HG03039 (cell line): ENCODE measurements at regions not wholly inside any gene's neighbourhood (a gene's known extent, or its start where the extent isn't known, plus 50 kb on each side); places are given as distances from the start of the nearest gene placed in this dataset.

Experiments used
- ATAC-seq: cut with Tn5 transposase; IDR thresholded peaks from one replicate; pipeline ENCODE4 v1.9.1; 2021; ENCODE audit warnings: mild to moderate bottlenecking, moderate library complexity; ENCODE audit not compliant: unreplicated experiment

GRCh38 chr6:12420626-12421025 lies 130.5 kb downstream of the EDN1 start:
- ATAC-seq = no peak

GRCh38 chr6:12421596-12421995 lies 131.4 kb downstream of the EDN1 start:
- ATAC-seq = no peak

DNA sequence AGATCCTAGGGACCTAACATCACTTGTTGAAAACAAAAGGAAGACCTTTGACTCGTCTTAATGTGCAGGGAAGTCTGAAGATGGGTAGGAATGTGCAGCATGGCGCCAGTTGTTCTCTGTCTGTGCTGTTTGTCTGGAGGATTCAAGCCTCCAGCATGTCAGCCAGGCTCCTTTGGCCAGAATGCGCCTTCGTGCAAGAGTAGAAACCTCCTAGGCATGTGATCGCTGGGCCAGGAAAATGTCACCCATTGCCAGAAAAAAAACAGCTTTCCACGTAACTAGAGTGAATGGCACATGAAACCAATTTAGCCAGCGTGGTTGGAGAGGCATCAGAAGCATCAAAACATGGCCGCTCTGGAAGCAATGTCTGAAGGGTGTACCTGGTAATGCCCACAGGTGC lies 132.7 kb downstream of the EDN1 start:
- no peak for ATAC-seq

GRCh38 chr6:12423832-12424231 lies 133.7 kb downstream of the EDN1 start:
- ATAC-seq = no peak

GRCh38 chr6:12426121-12426520 lies 136.0 kb downstream of the EDN1 start:
- no peak for ATAC-seq

- ATAC-seq = no peak
Measured at GRCh38 chr6:12431023-12431422, 140.9 kb downstream of the EDN1 start.

GRCh38 chr6:12436224-12436623 lies 146.1 kb downstream of the EDN1 start:
- no peak for ATAC-seq

- ATAC-seq = no peak
Measured at GRCh38 chr6:12436683-12437082, 146.5 kb downstream of the EDN1 start.

DNA sequence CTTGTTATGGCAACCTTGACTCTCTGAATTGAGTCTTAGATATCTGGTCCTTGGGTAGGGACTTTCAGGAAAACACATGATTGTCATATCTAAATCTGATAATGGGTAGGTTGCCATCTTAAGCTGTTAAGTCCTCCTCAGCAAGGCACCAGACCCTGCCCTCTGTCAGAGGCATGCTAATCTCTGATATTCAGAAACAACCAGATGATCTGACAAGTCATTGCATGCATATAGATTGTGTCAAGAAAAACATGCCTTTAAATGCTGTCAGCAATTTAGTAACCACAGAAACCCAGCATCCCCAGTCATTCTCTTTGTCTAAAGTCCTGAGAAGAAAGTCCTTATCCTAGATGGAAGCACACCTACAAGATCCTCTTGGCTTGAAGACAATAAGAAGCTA lies 149.1 kb downstream of the EDN1 start:
- no peak for ATAC-seq

GRCh38 chr6:12440981-12441380 lies 150.8 kb downstream of the EDN1 start:
- ATAC-seq = no peak

DNA sequence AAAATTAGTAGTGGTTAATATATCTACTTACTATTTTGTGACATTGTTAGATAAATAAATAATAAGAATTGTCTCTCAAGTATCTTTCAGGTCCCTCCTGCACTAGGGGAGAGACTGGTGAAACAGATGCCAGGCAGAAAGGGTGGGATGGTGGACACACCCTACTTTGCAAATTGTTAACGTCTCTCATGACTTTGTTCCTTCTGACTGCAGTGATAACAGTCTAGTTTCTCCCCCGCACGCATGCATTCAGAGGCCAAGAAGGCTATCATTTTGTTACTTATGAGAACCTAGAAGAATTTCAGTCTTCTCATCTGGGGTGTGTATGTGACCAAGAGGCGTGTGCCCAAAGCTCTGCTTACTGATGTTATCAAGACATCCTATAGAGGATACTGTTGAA lies 152.3 kb downstream of the EDN1 start:
- no peak for ATAC-seq

GRCh38 chr6:12446394-12446793 lies 156.2 kb downstream of the EDN1 start:
- ATAC-seq = no peak

DNA sequence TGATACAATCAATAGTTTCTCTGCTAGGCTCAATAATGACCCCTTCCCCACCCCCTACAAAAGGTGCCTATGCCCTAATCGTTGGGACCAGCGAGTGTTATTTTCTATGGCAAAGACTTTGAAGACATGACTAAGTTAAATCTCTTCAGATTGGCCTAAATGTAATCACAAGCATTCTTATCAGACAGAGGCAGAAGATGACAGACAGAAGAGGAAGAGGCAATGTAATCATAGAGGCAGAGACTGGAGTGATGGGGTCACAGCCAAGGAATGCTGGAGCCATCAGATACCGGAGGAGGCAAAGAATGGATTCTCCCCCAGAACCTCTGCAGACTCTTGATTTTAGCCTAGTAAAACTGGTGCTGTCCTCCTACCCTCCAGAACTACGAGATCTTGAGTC lies 159.3 kb downstream of the EDN1 start:
- no peak for ATAC-seq

DNA sequence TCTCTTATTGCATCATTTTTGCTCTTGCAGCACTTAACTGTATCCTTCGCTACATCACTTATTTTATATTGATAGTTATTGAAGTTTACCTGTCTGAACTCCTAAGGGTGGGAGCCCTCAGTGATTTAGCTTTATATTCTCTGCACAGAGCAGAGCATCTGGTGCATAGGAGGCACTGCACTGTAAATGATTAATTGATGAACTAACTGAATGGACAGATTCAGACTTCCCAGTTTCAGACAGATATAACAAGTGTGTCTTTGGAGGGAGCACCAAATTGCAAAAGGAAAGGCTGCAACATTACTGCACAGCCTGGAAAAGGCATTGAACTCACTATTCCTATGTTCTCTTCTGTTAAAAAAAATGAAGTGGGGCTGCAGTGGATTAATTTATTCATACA lies 160.3 kb downstream of the EDN1 start:
- no peak for ATAC-seq

DNA sequence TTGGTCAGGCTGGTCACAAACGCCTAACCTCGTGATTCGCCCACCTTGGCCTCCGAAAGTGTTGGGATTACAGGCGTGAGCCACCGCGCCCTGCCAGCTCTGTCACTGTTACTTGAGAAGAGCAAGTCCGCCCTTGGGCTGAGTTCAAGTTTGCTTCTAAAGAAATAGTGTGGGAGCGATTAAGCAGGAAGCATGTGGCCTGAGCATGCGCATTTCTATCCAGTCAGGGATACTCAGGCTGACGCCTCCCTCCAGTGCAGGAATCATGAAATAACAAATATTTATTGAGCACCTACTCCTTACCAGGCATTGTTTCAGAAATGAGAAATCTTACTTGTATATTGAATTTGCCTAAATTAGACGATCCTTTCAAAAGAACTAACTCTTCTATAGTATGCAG lies 166.2 kb downstream of the EDN1 start:
- ATAC-seq = no peak

- no peak for ATAC-seq
Measured at GRCh38 chr6:12457094-12457493, 166.9 kb downstream of the EDN1 start.

DNA sequence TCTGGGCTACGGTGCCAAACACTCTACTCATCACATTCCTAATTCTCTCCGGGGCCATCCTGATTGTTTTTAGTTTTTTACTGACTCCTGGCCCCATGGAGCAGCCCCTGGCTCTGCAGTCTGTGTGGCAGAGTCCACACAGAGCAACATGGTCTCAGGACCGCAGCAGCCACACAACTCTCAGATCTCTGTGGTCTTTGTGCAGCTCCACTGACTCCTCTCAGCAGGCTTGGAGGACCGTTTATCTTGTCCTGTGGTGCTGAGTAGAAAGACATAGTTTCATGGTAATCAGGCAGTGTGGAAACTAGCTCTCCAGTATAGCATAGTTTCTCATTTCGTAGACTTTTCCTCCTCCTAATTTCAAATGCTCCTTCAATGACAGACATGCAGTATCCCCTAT lies 168.4 kb downstream of the EDN1 start:
- ATAC-seq = no peak

DNA sequence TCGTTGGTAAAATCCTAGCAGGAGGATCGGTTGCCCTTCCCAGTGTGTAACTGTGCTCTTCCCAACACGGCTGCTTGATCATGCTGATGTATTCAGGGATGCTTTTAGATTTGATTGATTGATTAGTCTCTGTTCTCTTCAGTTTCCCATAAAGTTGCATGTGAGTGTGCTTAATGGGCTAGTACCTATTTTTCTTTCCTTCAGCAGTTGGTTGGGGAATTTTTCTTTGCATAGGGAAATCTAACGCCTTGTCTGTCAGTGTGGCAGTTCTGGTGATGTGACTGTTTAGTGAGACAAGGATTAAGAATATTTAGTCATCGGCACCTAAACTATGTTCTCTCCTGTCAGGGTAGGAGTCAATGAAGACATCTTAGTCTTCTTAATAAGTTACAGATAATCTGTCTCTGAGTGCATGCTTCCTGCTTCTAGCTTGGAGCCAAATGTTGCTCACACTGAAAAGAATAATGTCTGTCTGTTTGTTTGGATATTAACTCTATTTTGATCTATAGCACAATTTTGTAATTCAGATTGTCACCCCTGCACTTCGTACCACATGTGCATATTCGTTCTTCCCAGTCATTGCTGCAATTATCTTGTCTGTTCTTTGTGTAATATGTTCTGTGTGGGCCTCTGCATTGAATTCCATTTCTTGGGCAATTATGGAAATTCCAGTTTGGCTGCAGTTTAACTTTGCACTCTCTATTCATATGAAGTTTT lies 169.9 kb downstream of the EDN1 start:
- ATAC-seq = no peak

- ATAC-seq = no peak
Measured at GRCh38 chr6:12467706-12468670, 177.8 kb downstream of the EDN1 start.

- ATAC-seq = no peak
Measured at GRCh38 chr6:12472601-12473038, 182.5 kb downstream of the EDN1 start.

DNA sequence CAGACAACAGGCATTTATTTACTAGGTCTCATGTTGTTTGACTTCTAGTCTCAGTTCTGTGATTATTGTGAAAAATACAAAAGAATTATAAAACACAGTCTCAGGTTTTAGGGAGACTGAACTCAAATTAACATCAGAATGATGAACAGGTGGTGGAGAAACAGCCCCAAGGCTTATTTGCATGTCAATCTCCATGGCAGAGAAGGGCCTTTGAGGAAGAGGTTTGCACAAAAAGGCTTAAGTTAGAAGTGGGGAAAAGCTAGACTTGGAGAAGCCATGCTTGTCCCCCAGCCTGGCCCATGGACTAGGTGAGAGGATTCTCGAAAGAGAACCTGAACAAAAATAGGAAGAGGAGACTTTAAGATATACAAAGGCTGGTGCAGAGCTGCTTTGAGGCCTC lies 183.3 kb downstream of the EDN1 start:
- no peak for ATAC-seq
